Type B pancreatic cell (in vitro differentiated cells): ENCODE measurements at regions not wholly inside any gene's neighbourhood (a gene's known extent, or its start where the extent isn't known, plus 50 kb on each side); places are given as distances from the start of the nearest gene placed in this dataset.
A peak's percentile ranks its signal among the peaks of the same experiment; 100 is the strongest.

Source experiments
- DNase-seq: peaks from one replicate; pipeline ENCODE4 v3.0.0; 2021; ENCODE audit warnings: mixed read lengths; ENCODE audit not compliant: unreplicated experiment; ENCODE audit errors: extremely low spot score
- H3K27ac Mint-ChIP-seq: 2 replicates; pipeline ENCODE4 v1.8.0; 2021; ENCODE audit warnings: mild to moderate bottlenecking, mixed read lengths
- H3K27me3 Mint-ChIP-seq: 2 replicates; pipeline ENCODE4 v1.8.0; 2021; ENCODE audit warnings: mixed read lengths
- H3K36me3 Mint-ChIP-seq: 2 replicates; pipeline ENCODE4 v1.8.0; 2021; ENCODE audit warnings: mixed read lengths
- H3K4me1 Mint-ChIP-seq: one replicate; pipeline ENCODE4 v1.8.0; 2021; ENCODE audit warnings: mixed read lengths; ENCODE audit not compliant: unreplicated experiment
- H3K4me3 Mint-ChIP-seq: 2 replicates; pipeline ENCODE4 v1.8.0; 2021; ENCODE audit warnings: mild to moderate bottlenecking, mixed read lengths
- H3K9me3 Mint-ChIP-seq: 2 replicates; pipeline ENCODE4 v1.8.0; 2021; ENCODE audit warnings: mixed read lengths
- TF ChIP-seq, protein P1 (sequence below): fragments of 200-600 bp; sonication (generic); conservative IDR thresholded peaks from 2 replicates; pipeline ENCODE4 v1.5.0; 2021; ENCODE audit warnings: antibody characterized with exemption, mild to moderate bottlenecking

DNA sequence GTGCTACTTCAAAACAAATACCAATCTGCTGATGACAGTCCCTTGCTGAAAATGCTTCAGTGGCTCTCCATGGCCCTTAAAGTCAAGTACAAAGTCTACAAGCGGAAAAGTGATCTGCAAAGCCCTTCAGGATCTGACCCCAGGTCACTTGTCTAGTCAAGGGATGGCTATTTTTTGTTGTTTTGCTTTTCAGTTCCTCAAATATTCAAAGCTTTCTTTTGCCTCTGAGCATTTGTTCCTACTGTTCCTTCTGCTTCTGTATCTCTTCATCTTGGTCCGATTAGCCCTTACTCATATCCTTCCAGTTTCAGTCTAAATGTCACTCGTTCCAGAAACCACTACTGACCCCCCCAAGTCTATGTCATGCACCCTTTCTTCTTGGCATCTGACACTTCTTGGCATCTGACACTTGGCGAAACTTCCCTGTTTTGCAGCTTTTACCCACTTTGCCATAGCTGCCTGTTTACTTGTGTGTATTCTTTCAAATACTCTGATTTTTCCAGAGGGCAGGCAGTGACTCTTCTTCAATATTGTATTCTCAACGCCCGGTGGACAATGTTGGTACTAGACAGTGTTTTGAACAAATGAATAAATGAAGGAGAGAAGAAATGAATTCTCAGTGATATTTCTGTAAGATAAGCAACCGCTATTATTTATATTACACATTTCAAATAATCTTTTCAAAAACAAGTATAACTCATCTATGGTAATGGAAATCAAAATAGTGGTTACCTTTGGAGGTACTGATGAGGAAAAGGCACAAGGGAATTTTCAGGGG lies 175.9 kb upstream of the FN1 start:
- peaks cover 8% of the 10 kb centered on the region for H3K9me3 Mint-ChIP-seq
- peaks cover 37% of the 10 kb centered on the region for H3K4me1 Mint-ChIP-seq
- no peak overlapping the region for H3K4me3 Mint-ChIP-seq
- no peaks in the 10 kb centered on the region for H3K36me3 Mint-ChIP-seq
- no peaks in the 10 kb centered on the region for H3K27me3 Mint-ChIP-seq
- TF ChIP-seq, protein P1, sequence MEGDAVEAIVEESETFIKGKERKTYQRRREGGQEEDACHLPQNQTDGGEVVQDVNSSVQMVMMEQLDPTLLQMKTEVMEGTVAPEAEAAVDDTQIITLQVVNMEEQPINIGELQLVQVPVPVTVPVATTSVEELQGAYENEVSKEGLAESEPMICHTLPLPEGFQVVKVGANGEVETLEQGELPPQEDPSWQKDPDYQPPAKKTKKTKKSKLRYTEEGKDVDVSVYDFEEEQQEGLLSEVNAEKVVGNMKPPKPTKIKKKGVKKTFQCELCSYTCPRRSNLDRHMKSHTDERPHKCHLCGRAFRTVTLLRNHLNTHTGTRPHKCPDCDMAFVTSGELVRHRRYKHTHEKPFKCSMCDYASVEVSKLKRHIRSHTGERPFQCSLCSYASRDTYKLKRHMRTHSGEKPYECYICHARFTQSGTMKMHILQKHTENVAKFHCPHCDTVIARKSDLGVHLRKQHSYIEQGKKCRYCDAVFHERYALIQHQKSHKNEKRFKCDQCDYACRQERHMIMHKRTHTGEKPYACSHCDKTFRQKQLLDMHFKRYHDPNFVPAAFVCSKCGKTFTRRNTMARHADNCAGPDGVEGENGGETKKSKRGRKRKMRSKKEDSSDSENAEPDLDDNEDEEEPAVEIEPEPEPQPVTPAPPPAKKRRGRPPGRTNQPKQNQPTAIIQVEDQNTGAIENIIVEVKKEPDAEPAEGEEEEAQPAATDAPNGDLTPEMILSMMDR = peak; percentile 49
- no peak overlapping the region for H3K27ac Mint-ChIP-seq
- no peak for DNase-seq

DNA sequence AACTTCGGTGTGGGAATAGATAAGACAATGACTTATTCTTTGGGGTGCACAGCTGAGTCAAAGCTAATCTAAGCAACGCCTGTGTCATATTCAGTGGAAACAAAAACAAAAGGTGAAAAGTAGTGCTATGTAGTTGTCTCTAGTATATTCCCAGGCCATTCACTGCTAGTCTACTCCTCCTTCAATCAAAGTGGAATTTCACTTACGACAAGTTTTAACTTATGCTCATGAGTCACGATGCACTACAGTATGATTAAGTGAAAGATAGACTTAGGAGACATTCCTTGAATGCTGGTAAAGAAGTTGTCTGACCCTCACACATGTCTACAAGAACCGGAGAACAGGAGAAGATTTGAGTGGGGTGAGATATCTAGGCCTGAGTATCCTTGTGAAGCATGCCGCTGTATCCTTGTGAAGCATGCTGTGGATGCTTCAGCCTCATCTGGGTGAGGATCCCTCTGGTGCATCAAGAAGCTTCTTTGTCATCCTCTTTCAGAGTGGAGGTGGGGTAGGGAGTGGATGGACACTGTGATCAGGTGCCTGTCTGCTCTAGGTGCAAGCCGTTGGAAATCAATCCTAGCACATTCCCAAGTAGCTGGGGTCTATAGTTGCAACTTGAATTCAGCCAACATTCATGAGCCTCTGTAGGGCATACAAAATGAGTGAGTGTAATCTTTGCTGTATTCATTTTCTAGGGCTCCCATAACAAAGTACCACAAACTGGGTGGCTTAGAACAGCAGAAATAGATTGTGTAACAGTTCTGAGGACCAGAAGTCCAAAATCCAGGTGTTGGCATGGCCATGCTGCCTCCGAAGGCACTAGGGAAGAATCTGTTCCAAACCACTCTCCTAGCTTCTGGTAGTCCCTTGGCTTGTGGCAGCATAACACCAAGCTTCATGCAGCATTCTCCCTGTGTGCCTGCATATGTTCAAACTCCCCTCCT lies 173.5 kb upstream of the FN1 start:
- Mint-ChIP-seq H3K27me3 (no peaks in the 10 kb centered on the region), H3K36me3 (no peaks in the 10 kb centered on the region), H3K27ac (no peak overlapping the region), H3K4me1 (peaks cover 28% of the 10 kb centered on the region), H3K9me3 (peaks cover 8% of the 10 kb centered on the region), H3K4me3 (no peak overlapping the region)
- DNase-seq = no peak
- TF ChIP-seq, protein P1 = no peak

DNA sequence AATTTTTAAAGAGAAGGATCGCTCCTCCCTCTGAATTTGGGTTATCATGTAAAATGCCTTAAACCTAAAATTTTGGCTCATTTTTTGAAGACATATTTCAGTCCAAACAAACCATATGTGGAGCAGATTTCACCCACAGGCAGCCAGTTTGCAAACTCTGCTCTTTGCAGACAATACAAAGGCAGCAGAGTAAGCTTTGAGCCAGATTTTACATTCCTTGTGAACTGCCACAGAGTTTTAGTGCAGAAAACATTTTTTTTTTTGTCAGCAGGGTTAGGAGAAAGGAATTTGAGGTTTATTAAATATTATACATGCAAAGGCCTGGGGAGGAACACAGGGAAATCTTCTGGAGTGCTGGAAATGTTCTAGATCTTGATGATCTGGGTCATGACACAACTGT lies 171.9 kb upstream of the FN1 start:
- H3K27ac Mint-ChIP-seq = no peak overlapping the region
- H3K36me3 Mint-ChIP-seq = no peaks in the 10 kb centered on the region
- TF ChIP-seq, protein P1 = no peak
- no peak overlapping the region for H3K4me3 Mint-ChIP-seq
- H3K4me1 Mint-ChIP-seq = peaks cover 23% of the 10 kb centered on the region
- DNase-seq = no peak
- peaks cover 14% of the 10 kb centered on the region for H3K9me3 Mint-ChIP-seq
- no peaks in the 10 kb centered on the region for H3K27me3 Mint-ChIP-seq

DNA sequence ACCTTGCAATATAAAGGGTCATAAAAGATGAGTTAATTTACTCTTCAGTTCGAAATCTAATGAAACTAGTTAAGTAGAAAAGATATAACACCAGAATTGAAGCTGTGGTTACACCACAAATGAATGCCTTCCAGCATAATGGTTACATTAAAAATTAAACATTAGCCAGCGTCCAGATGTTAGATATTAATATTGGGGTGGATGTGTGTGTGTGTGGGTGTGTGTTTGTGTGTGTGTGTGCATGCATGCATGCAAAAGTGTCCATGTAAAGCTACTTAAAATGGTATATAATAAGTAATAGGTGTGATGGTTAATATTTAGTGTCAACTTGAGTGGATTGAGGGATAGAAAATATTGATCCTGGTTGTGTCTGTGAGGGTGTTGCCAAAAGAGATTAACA lies 170.4 kb upstream of the FN1 start:
- Mint-ChIP-seq H3K27me3 (no peaks in the 10 kb centered on the region), H3K36me3 (no peaks in the 10 kb centered on the region)

DNA sequence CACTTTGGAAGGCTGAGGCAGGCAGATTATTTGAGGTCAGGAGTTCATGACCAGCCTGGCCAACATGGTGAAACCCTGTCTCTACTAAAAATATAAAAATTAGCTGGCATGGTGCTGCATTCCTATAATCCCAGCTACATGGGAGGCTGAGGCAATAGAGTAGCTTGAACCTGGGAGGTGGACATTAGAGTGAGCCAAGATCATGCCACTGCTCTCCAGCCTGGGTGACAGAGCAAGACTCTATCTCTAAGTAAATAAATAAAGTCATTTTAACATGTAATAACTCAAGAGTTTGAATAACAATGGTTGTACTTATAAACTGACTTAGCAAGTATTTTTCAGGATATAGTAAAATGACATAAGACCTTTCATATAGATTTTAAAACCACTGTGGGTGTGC lies 169.3 kb upstream of the FN1 start:
- H3K36me3 Mint-ChIP-seq = no peaks in the 10 kb centered on the region
- no peak overlapping the region for H3K27ac Mint-ChIP-seq
- TF ChIP-seq, protein P1 = no peak
- H3K4me1 Mint-ChIP-seq = peaks cover 10% of the 10 kb centered on the region
- H3K9me3 Mint-ChIP-seq = peaks cover 10% of the 10 kb centered on the region
- no peak overlapping the region for H3K4me3 Mint-ChIP-seq
- DNase-seq = no peak
- no peaks in the 10 kb centered on the region for H3K27me3 Mint-ChIP-seq

More for the DNA sequence above, 170.4 kb upstream of the FN1 start:
- no peak for DNase-seq
- H3K9me3 Mint-ChIP-seq = peaks cover 10% of the 10 kb centered on the region
- peaks cover 15% of the 10 kb centered on the region for H3K4me1 Mint-ChIP-seq
- no peak overlapping the region for H3K4me3 Mint-ChIP-seq
- TF ChIP-seq, protein P1 = no peak
- no peak overlapping the region for H3K27ac Mint-ChIP-seq
